D721Med (cell line): ENCODE measurements at regions not wholly inside any gene's neighbourhood (a gene's known extent, or its start where the extent isn't known, plus 50 kb on each side); places are given as distances from the start of the nearest gene placed in this dataset.
"Not testable (repeated sequence)": the region's sequence is repeated elsewhere in the genome, so short reads cannot be mapped to it uniquely, and the experiment has no call there.

Source experiments
- DNase-seq: peaks from one replicate; pipeline ENCODE4 v3.0.0; 2011; ENCODE audit warnings: low spot score; ENCODE audit not compliant: insufficient read length
- FAIRE-seq: peaks from 2 replicates; lab custom pipeline; 2011; peaks lifted over from hg19 to GRCh38; lab: Jason Lieb, UNC
- TF ChIP-seq, protein P1 (sequence below): IDR thresholded peaks from 2 replicates; pipeline ENCODE4 v1.5.1; 2012; ENCODE audit warnings: mild to moderate bottlenecking, control low read depth; ENCODE audit not compliant: insufficient read depth; ENCODE audit errors: missing control alignments

DNA sequence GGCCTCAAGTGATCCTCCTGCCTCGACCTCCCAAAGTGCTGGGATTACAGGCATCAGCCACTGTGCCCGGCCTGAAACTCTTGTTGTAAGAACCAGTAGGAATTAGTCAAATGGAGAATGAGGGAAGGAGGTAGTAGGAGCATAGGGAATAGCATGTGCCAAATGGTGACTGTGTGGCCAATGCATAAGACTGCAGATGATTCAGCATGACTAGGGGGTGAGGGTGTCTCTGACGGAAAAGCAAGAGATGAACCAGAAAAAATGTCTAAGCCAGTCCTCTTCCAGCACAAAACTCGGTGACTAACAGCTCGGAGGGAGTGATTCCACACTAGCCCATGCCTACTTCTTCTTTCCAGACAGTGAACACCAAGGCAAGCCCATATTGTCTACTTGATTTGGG is 58.2 kb upstream of the DUSP21 start:
- FAIRE-seq = no peak
- TF ChIP-seq, protein P1, sequence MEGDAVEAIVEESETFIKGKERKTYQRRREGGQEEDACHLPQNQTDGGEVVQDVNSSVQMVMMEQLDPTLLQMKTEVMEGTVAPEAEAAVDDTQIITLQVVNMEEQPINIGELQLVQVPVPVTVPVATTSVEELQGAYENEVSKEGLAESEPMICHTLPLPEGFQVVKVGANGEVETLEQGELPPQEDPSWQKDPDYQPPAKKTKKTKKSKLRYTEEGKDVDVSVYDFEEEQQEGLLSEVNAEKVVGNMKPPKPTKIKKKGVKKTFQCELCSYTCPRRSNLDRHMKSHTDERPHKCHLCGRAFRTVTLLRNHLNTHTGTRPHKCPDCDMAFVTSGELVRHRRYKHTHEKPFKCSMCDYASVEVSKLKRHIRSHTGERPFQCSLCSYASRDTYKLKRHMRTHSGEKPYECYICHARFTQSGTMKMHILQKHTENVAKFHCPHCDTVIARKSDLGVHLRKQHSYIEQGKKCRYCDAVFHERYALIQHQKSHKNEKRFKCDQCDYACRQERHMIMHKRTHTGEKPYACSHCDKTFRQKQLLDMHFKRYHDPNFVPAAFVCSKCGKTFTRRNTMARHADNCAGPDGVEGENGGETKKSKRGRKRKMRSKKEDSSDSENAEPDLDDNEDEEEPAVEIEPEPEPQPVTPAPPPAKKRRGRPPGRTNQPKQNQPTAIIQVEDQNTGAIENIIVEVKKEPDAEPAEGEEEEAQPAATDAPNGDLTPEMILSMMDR = no peak
- DNase-seq = no peak

DNA sequence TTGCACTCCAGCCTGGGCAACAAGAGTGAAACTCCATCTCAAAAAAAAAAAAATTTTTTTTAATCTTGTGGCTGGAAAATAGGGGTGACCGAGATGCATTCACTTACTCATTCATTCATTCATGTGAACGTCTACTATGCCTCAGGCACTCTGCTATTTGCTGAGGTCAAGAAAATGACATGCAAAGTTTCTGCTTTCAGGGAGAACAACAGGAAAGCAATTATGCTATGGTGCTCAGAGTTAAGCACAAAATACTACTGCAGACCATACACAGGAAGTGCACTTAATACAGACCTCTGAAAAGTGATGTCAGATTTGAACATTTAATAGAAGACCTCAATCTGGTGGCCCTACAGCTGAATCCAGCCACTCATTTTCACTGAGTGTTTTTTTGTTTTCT is 59.6 kb upstream of the DUSP21 start:
- no peak for DNase-seq
- TF ChIP-seq, protein P1 = no peak
- no peak for FAIRE-seq

DNA sequence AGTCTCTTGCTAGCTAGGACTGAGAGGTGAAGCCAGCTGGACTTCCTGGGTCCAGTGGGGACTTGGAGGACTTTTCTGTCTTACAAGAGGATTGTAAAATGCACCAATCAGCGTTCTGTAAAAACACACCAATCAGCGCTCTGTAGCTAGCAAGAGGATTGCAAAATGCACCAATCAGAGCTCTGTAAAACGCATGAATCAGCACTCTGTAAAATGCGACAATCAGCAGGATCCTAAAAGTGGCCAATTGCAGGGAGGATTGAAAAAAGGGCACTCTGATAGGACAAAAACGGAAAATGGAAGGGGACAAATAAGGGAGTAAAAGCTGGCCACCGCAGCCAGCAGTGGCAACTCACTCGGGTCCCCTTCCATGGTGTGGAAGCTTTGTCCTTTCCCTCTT is 65.6 kb upstream of the DUSP21 start:
- FAIRE-seq (no peak), DNase-seq (no peak)
- TF ChIP-seq, protein P1 = no peak

GRCh38 chrX:44775726-44776125 is 68.1 kb upstream of the DUSP21 start:
- no peak for FAIRE-seq
- no peak for DNase-seq
- TF ChIP-seq, protein P1 = no peak

DNA sequence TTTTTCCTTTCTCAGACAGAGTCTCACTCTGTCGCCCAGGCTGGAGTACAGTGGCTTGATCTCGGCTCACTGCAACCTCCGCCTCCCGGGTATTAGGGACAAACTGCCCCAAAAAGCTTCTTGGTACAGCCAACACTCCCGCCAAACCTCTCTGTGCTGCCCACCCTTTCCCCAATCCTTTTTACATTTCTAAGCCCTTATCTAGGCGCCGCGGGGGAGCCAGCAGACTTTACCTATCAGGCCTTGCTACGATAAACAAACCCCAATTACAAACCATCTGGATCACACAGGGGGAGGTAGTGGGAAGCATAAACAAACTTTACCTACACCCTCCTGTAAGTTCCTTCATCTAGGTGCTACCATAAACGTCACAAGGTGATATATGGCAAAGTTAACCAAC is 69.8 kb upstream of the DUSP21 start:
- FAIRE-seq = not testable (repeated sequence)

DNA sequence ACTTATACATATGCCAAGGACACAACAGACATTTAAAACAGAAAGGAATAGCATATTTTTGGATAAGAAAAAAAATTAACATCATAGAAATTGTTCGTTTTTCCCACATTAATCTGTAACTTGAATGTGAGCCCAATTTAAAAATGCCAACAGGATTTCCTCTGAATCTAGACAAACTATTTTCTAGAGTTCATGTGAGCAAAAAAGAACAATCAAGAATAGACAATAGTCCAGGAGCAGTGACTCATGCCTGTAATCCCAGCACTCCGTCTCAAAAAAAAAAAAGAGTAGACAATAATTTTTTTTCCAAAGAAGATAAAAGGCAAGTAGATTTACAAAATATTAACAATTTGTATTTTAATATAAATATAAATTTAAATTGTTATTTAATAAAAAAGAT is 73.7 kb upstream of the DUSP21 start:
- DNase-seq (no peak), FAIRE-seq (no peak)
- TF ChIP-seq, protein P1 = no peak

More for the DNA sequence above, 69.8 kb upstream of the DUSP21 start:
- not testable (repeated sequence) for DNase-seq

DNA sequence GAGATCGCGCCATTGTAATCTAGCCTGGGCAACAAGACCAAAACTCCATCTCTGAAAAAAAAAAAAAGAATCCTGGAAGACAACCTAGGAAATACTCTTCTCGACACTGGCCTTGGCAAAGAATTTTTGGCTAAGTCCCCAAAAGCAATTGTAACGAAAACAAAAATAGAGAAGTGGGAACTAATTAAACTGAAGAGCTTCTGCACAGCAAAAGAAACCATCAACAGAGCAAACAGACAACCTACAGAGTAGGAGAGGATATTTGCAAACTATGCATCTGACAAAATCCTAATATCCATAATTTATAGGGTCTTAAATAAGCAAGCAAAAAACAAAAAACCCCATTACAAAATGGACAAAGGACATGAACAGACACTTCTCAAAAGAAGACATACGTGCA is 76.5 kb upstream of the DUSP21 start:
- DNase-seq (no peak), FAIRE-seq (no peak)
- TF ChIP-seq, protein P1 = no peak

DNA sequence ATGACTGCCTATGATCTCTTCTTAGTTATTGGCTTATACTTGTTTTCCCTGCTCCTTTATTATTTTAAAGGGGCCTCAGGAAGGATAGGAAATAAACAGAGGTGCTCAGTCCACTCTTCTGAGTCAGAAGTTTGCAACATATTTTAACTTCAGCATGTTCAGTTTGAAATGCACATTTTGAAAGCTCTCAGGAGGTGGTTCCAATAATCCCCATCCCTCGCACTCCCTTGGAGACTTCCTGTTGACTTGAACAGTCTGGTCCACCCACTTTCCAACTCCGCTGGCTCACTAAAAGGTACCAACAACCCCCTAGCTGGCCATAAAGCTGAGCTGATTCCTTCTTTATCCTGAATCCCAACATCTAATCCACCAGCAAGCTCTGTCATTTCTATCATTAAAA is 78.3 kb upstream of the DUSP21 start:
- DNase-seq (no peak), FAIRE-seq (no peak)
- TF ChIP-seq, protein P1 = no peak
